ENCODE measurements at regions not wholly inside any gene's neighbourhood (a gene's known extent, or its start where the extent isn't known, plus 50 kb on each side); places are given as distances from the start of the nearest gene placed in this dataset.
A peak's percentile ranks its signal among the peaks of the same experiment; 100 is the strongest.

- TF ChIP-seq ZNF407 (CRISPR knock-in tag; IDR thresholded peaks at IDR 0.05; ENCODE audit: not compliant biosample characterization): peak; percentile 77
- TF ChIP-seq RBFOX2 (IDR thresholded peaks at IDR 0.05; ENCODE audit: low read depth, low read length): peak; percentile 49
- peak; percentile 58 for TF ChIP-seq TEAD3 (CRISPR knock-in tag; optimal IDR thresholded peaks at IDR 0.05; ENCODE audit: borderline replicate concordance)
- TF ChIP-seq RARA (CRISPR knock-in tag; IDR thresholded peaks at IDR 0.05): 0 out of 2 replicates have a peak, but pooled peaks have one; percentile 7
- TF ChIP-seq HMGXB3 (CRISPR knock-in tag; IDR thresholded peaks at IDR 0.05; ENCODE audit: borderline replicate concordance): no peak
- peak; percentile 48 for TF ChIP-seq ZNF563 (CRISPR knock-in tag; IDR thresholded peaks at IDR 0.05)
- peak; percentile 82 for TF ChIP-seq KDM5B (CRISPR knock-in tag; IDR thresholded peaks at IDR 0.05; ENCODE audit: borderline replicate concordance)
- no peak for TF ChIP-seq CERS6 (CRISPR knock-in tag; IDR thresholded peaks at IDR 0.05)
- TF ChIP-seq ZNF10 (CRISPR knock-in tag; IDR thresholded peaks at IDR 0.05; ENCODE audit: borderline replicate concordance, low read depth): no peak
- no peak for TF ChIP-seq ZNF264 (CRISPR knock-in tag; IDR thresholded peaks at IDR 0.05)
- no peak for TF ChIP-seq GATAD2A (CRISPR knock-in tag; IDR thresholded peaks at IDR 0.05)
- no peak for TF ChIP-seq ZBTB8A (CRISPR knock-in tag; IDR thresholded peaks at IDR 0.05; ENCODE audit: borderline replicate concordance, low read depth)
- no peak for TF ChIP-seq ETV6 (CRISPR knock-in tag; conservative IDR thresholded peaks at IDR 0.05)
These were observed 114.2 kb upstream of the SERTAD2 start (continued) for GRCh38 chr2:64767670-64768468.

Measured in HepG2 (cell line).